SH-SY5Y (cell line): ENCODE measurements at regions not wholly inside any gene's neighbourhood (a gene's known extent, or its start where the extent isn't known, plus 50 kb on each side); places are given as distances from the start of the nearest gene placed in this dataset.

Experiments used
- GATA2 ChIP-seq: IDR thresholded peaks from 2 replicates; pipeline ENCODE4 v1.6.1; 2011; ENCODE audit warnings: mild to moderate bottlenecking, low read depth, low read length
- GATA3 ChIP-seq: IDR thresholded peaks from 2 replicates; pipeline ENCODE4 v1.6.1; 2011; ENCODE audit warnings: low read depth, mild to moderate bottlenecking, low read length, moderate library complexity

DNA sequence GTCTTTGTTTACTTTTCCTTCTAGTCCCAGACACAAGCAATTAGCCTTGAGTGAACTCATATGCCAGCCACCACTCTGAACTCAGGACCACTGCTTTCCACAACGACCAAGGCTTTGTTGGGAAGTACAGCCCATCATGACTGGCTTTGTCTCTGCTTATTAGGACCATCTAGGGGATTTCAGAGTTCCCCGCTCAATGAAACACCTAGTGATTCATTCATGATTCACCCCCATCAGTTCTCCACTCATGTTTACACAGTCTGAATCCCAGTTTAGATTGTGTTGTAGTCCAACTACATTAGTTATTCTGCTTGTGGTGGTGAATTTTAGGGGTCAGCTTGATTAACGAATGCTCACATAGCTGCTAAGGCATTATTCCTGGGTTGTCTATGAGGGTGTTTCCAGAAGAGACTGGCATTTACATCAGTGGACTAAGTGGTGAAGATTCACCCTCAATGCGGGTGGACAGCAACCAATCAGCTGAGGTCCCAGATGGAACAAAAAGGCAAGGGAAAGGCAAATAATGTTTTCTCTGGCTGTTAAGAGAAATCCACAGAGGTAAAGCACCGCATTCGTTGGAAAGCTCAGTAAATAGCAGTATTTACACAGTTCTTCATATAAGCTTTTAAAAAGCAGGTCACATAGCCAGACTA lies 122.7 kb downstream of the RGS21 start:
- no peak for TF ChIP-seq GATA2
- TF ChIP-seq GATA3 = no peak
